GM21526 (cell line): ENCODE measurements at regions not wholly inside any gene's neighbourhood (a gene's known extent, or its start where the extent isn't known, plus 50 kb on each side); places are given as distances from the start of the nearest gene placed in this dataset.

ENCODE experiments used
- ATAC-seq: cut with Tn5 transposase; IDR thresholded peaks from one replicate; pipeline ENCODE4 v1.9.1; 2021; ENCODE audit warnings: moderate library complexity; ENCODE audit not compliant: unreplicated experiment, low FRiP score

DNA sequence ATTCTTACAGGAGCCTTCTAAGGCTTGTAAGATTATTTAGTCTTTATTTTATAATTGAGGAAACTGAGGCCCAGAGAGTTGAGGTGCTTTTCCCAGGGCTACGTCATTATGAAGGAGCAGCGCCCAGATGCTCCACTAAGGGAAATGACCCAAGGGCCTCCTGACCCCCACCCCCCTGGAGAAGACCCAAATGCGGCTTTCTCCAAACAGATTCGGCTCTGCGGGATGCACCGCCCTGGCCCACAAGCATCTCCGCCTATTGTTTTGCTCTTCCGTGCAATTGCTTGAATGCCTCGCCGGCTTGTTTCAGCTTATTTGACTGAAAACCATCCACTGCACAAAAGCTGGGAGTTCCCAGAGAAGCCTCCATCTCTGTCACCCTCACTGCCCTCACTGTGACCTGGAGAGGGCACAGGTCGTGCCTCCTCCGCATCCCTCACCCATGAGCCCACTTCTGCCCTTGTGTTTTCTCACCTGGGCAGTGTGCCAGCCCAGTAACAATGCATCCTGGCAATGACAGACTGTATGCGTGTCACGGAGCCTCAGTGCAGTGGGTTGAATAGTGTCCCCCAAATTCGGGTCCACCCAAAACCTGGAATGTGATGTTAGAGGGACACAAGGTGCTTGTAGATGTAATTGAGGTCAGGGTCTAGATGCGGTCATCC lies 790.2 kb downstream of the TBC1D22A start:
- ATAC-seq = no peak

DNA sequence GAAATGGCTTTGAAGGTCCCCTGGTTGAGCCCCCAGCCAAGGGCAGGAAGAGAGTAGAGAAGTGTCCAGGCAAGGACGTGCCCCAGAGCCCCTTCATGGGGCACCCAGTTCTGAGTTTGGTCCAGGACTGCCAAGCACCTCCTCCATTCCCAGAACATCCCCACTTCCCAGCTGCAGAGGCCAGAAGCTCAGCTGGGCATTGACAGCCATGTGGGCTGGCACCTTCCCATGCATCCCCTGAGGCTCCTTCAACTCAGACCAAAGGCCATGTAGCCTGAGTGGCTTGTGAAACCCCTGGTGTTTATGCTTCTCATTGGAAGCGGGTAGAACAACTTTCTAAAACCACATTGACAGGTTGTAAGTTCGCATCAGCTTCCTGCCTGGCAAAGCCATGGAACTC lies 789.6 kb downstream of the TBC1D22A start:
- no peak for ATAC-seq

DNA sequence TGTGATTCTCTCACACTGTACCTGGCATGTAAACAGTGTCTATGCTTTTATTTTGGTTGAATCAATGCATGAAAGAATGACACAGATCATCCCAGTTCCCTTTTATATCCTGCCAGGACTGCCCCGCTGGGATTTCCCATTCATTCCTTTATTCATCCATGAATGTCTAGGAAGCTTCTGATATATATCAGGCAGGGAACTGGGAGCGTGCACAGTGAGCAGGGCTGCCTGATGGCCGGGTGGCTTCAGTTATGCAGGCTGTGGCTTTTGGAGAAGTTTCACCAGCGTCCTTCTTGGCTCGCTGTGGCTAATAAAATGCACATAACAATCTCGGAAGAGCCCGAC lies 789.0 kb downstream of the TBC1D22A start:
- no peak for ATAC-seq

DNA sequence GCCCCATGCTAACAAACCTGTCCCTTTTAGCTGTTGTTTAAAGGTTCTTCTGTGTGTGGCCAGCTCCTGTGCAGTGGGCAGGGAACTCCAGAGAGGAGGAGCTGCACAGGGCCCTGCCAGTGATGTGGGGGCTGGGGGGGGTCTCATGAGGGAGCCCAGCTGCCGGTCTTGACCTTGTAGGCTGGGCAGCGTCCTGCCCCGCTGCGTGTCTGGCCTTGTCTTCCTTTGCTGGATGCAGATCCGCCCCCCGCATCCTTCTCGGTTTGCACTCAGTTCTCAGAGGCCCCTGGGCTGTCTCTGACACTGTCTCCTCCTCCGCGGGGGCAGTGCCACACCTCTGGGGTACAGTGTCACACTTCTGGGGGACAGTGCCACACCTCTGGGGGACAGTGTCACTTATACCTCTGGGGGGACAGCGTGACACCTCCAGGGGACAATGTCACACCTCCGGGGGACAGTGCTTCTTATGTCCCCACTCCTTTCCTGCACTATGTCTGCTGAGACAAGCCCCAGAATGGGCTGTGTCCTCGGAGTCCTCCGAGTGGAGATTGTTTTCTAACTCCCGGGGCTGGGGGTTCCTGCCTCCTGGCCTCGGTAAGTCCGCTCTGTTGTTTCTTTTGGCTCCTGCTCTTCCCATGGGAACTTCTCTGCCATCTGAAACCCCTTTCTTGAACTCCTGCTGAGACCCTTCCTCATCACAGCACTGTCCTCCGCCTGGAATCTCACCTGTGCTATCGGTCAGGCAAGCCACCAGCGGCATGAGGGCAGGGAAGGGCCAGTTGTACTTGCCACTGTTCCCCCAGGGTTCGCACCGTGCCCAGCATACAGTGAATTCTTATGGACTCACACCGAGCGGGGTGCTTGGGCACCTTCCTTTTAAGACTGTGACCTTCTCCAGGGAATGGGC lies 788.3 kb downstream of the TBC1D22A start:
- ATAC-seq = no peak

DNA sequence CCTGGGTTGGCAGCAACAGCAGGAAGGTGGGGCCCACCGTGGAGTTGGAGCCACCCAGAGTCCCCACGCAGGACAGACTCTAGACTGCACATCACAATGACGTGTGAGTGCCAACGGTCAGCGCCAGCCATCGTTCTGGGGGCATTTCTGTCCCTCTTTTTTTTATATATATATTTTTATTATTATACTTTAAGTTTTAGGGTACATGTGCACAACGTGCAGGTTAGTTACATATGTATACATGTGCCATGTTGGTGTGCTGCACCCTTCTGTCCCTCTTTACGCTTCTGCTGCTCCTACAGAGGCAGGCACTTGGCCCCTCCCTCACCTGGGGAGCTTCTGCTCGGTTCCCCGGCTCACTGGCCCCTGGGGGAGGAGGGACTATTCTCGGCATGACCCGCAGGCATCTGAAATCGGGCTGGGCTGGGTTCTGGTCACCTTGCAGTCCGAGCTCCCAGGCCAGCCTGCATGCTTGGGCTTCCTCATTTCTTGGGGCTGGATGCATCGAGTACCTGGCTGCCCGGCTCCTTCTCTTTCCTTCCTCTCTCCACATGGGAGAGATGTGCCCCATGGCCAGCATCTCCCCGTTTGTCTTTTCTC lies 787.4 kb downstream of the TBC1D22A start:
- no peak for ATAC-seq

DNA sequence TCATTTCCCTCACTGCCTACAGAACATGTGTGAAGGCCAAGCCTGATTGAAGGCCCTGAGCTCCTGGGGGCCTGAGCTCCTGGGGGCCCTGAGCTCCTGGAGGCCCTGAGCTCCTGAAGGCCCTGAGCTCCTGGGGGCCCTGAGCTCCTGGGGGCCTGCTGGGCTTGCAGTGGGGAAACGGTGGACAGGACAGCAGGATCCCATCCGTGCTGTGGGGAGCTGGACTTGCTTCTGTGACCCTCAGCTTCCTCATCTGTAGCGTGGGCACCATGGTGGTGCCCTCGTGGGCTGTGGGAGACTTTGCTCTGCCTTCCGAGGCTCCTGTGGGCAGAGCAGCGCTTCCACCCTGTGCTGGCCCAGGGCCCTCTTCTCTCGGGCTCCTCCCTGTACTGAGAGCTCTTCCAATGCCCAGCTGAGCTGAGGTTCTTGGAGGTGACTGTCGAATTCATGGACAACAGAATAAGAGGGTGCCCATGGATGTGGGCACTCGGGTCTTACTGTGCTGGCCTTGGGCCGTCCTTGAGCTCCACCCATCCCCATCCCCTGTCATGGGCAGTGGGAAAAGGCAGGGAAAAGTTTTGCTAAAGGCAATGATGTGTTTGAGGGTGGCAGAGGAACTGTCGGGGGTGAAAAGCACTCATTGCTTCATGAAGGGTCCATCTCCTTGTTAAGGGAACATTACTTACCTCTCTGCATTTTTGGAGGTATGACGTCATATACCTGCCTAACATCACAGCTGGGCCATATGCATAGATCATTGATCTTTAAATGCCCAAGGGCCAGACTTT lies 786.7 kb downstream of the TBC1D22A start:
- ATAC-seq = no peak

DNA sequence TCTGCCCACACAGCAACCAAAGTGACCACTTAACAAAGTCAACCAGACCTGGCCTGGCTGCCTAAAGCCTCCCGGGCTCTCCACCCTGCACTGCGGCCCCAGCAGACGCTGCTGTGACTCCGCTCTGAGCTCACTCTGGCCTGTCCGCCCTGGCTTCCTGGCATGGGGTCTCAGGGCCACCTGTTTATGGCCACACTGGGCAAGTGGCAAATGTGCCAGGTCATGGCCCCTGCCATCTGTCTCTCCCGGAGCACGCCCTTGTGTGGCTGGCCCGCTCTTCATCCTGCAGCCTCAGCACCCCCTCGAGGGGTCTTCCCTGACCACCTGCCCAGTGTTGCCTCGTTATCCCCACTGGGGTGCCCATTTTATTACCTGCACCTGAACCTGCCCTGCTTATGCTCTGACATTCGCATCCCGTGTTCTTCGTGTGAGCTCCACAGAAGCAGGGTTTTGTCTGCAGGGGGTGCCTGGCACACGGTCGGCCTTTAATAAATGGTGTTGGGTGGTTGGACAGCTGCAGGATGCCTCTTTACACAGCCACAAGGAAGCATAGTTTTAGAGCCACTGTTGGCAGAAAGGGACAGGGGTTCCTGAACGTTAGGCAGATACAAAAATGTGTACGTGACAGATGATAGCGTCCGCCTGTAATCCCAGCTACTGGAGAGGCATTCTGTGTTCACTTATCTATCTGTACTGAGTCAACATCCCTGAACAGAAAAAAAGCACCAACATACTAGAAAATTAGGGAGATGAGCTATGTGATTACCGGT lies 785.6 kb downstream of the TBC1D22A start:
- no peak for ATAC-seq

DNA sequence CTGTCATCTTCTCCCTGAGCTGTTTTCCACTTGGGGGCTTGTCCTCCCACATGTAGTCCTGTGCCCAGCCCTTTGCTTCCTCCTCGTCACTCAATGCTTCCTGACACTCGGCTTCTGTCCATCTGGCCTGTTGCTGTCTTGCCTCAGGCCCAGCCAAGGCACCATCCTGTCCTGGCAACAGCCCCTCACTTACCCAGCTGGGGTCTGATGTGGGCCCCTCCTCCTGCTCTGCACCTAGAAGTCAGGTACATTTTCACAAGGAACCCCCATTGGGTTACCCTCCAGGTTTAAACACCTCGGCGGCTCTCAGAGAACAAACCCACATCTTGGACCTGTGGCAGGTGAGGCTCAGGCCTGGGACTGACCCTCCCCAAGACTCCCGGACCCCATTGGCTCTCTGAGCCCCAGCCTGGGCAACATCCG lies 784.8 kb downstream of the TBC1D22A start:
- no peak for ATAC-seq

DNA sequence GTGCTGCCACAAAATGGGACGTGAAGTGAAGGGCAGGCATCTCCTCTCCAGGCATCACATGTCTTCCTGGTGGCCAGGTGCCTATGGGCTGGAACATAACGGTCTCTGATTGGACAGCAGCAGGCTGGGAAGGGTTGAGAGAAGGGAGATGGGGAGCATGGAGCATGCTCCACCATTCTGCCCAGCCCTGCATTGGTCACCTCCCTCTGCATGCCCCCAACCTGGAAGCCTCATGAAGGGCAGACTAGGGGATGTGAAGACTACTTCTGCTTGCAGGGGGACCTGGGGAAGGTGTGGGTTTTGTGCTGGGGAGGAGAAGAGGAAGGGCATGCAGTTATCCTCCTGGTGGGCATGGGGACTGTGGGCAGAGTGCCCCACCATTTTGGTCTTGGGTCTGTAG lies 782.2 kb downstream of the TBC1D22A start:
- ATAC-seq = no peak

DNA sequence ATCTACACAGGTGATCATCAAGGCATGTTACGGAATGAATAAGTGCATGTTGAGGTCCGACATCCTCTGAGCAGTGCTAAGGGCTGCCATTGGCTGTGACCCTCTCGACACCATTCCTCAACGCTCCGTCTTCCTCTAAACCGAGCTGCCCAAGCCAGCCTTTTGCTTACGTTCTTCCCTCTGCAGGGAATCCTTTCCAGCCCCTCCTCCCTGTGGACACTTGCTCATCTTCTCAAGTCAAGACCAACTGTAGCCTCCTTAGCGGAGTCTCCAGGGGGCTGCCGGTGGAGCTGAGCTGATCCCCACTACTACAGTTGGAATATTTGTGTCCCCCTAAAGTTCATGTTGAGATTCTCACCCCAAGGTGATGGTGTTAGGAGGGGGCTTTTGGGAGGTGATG lies 781.0 kb downstream of the TBC1D22A start:
- no peak for ATAC-seq

DNA sequence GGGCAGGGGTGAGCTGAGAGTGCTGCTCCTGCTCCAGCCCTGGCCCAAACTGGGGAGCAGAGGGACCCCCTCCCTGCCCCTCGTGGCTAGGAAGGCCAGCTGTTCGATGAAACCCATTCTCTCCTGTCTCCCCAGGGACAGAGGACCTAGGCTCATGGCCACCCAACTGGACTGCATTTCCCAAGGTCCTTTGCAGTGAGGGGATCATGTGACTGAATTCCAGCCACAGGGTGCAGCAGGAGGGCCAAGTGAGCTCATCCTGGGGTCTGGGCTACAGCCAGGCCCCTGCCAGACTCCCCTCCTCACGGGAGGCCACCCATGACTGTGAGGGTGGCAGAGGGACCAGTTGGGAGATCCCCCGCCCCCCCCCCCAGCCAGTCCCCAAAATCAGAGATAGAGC lies 777.6 kb downstream of the TBC1D22A start:
- no peak for ATAC-seq

DNA sequence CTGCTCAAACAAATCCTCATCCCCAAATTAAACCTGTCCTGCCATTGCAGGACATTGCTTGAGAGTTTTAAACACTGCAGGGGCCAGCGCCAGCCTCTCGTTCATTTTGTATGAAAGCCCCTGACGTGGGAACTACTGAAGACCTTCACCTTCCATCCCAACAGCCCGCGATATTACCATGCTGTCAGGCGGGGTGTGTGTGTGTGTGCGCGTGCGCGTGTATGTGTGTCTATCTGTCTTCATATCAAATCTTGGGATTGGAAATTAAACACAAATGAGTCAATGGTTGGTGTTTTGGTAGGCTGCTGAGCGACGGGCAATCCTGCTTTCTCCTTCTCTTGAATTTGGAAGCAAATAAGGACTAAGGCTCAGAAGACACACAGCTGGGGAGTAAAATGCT lies 776.9 kb downstream of the TBC1D22A start:
- ATAC-seq = no peak

DNA sequence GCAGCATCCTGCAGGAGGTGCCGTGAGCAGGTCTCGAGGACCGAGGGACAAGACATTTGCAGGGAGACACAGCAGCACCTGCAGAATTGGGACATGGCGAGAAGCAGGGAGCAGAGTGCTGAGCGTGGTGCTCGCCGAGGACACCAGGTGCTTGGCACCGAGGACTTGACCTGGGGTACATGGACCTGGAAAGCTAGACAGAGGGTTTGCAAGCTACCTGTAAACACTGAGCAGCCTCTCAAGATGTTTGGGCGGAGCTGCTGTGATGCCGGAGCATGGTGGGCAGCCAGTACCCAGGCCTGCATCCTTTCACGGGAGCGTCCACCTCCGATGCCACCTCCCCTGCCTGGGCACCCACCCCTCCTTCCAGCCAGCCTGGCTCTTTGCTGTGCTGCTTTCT lies 773.2 kb downstream of the TBC1D22A start:
- ATAC-seq = no peak

DNA sequence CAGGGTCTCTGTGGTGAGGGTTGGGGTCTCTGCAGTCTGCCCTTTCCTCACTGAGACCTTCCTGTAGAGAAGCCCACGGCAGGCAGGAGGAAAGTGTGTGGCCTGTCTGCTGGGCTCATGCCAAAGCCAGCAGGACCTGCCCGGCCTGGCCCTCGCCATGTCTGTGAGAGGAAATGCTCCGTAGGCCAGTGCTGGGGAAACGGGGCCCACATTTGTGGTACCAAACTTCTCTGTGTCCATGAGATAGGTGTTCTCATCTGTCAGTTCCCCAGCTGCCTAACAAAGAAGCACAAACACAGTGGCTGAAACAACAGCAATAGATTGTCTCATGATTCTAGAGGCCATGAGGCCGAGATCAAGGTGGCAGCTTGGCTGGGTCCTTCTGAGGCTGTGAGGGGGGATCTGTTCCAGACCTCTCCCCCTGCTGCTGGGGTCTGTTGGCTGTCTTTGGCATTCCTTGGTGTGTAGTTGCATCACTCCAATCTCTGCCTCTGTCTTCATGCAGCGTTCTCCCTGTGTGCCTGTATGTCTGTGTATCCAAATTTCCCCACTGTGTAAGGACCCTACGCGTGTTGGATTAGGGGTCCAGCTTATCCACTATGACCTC lies 772.5 kb downstream of the TBC1D22A start:
- ATAC-seq = no peak

DNA sequence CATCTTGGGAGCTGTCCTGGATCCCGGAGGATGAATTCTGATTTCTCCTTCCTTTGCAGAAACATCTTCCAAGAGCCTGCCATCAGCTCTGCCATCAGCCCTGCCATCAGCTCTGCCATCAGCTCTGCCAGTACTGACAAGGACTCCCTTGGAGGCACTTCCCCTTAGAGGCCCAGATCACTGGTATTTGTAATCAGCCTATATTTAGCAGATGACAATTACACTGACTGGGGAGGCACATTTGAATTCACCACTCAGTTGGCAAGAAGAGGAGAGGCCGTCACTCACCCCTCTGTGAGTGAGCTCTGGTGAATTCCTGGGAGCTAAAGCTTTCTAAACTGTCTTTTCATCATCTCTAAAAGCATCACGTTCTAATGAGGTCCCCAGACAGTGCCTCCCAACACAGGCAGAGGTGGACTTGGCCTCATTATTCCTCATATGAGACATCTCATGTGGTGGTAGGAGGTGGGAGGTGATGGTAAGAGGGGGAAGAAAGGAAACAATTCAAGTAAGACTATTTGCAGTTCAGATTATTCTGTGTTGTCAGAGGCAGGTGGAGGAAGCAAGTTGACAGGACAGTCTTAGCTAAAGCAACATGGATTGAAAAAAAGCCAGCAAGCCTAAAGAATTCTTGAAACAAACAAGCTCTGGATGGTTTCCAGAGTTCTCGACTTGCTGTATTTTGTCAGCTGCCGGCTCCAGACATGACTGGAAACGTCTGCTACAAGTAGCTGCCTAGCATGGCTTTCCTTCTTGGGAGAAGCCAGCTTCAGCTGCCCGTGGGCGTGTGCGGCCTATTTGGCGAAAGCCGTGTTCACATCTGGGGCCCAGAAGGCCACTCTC lies 771.7 kb downstream of the TBC1D22A start:
- ATAC-seq = no peak

DNA sequence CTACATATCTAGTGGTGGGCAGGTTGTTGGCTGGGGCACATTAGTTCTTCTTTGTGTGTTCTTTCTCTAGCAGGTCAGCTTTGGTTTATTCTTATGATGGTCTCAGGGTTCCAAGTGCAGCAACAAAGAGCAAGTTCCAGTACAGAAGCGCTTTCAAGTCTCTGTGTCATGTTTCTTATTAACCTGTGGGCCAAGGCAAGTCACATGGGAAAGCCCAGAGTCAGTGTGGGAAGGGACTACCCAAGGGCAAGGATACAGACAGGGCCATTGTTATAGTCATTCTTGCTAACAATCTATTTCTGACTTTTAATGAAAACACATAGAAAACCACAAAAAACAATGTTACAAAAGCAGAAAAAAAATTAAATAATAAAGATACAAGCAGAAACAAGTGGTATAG lies 754.6 kb downstream of the TBC1D22A start:
- no peak for ATAC-seq

DNA sequence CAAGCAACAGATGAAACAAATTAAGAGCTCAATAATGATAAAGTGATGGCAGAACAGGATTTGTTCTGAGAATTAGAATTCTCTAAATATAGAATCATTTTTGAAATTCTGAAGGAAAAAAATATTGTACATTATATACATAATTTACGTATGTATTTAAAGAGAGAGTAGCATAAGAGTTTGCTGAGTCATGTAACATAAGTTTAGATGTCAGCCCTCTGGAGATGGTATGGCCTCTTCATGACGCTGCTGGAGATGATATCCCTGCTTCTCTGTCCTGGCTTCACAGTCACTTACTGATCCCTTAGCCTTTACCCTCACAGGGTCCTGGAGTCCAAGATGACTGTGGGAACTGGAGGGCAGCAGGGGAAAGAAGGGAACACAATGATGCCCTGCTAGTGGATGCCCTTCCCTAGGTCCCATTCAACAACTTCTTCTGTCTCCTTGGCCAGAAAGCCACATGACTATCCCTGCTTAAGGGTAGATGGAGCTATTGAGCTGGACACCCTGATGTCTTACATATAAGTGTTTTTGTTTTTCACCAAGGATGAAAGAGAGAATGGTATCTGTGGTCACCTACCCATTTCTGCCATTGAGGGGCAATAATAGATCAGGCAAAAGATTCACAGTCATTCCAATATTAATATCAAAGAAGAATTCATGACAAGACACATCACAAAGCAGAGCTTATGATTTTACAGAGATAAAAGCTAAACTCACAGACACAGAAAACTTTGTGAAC lies 753.1 kb downstream of the TBC1D22A start:
- ATAC-seq = no peak

DNA sequence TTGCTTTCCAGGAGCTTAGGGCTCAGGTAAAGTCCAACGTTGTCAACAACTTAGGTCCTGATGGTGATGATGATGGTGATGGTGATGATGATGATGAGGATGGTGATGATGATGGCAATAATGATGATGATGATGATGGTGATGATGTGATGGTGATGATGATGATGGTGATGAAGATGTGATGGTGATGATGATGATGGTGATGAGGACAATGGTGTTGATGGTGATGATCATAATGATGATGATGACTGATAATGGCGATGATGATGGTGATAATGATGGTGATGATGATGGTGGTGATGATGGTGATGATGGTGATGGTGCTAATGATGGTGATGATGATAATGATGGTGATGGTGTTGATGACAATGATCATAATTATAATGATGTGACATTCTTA lies 750.2 kb downstream of the TBC1D22A start:
- ATAC-seq = no peak
